Transverse colon (tissue), 4 donors: ENCODE measurements at regions not wholly inside any gene's neighbourhood (a gene's known extent, or its start where the extent isn't known, plus 50 kb on each side); places are given as distances from the start of the nearest gene placed in this dataset.

Experiments used
- DNase-seq: peaks from one replicate; pipeline ENCODE4 v3.0.0-alpha.2; 2019
- H3K27ac ChIP-seq, 4 donors: fragments of 200-600 bp; sonication (generic); 2 replicates each; pipeline ENCODE4 v1.5.1; 2016 to 2018; ENCODE audit warnings: inconsistent platforms in 4 of 4
- H3K27me3 ChIP-seq: fragments of 200-600 bp; sonication (generic); 2 replicates; pipeline ENCODE4 v1.5.1; 2017; ENCODE audit warnings: inconsistent platforms
- H3K36me3 ChIP-seq, 4 donors: fragments of 200-600 bp; sonication (generic); 2 replicates each; pipeline ENCODE4 v1.5.1; 2017 to 2019; ENCODE audit warnings: inconsistent platforms in 4 of 4
- H3K4me1 ChIP-seq, 4 donors: fragments of 200-600 bp; sonication (generic); 2 replicates each; pipeline ENCODE4 v1.5.1; 2017 to 2020; ENCODE audit warnings: inconsistent platforms in 4 of 4
- H3K4me3 ChIP-seq, 4 donors: fragments of 200-600 bp; sonication (generic); 1 replicate in 1 of 4; 2 replicates in 3 of 4; pipeline versions ENCODE4 v1.5.1 to v1.6.1; 2017 to 2019; ENCODE audit warnings: inconsistent platforms in 4 of 4
- H3K9me3 ChIP-seq, 2 donors: fragments of 200-600 bp; sonication (generic); 2 replicates each; pipeline ENCODE4 v1.5.1; 2017 to 2019; ENCODE audit warnings: inconsistent platforms in 2 of 2
- EP300 ChIP-seq: sonication (generic); formaldehyde crosslinking; IDR thresholded peaks from one replicate; pipeline ENCODE4 v1.6.1; 2017; ENCODE audit warnings: antibody characterized with exemption, low read depth
- POLR2A ChIP-seq: fragments of 450-650 bp; IDR thresholded peaks from one replicate; pipeline ENCODE4 v1.6.1; 2016; ENCODE audit warnings: antibody characterized with exemption, mild to moderate bottlenecking, moderate library complexity
- POLR2AphosphoS5 ChIP-seq, 3 donors: sonication (generic); formaldehyde crosslinking; IDR thresholded peaks; one replicate each; pipeline ENCODE4 v1.6.1; 2016; ENCODE audit warnings: antibody characterized with exemption in 3 of 3
- WGBS, 2 donors: methylation state at CpG; one replicate each; pipeline ENCODE4 v1.1.5; 2018; ENCODE audit warnings: low coverage in 1 of 2; 5-methylcytosine and 5-hydroxymethylcytosine counted together
- in situ Hi-C, 4 donors: fragments of 200-750 bp; cut with MboI; loops; one replicate each; pipeline versions ENCODE4 v1.15.0 to v1.15.1; 2017; ENCODE audit warnings: low sequenced_read_pairs in 3 of 4, low pct_ligation_motif_present in 1 of 4, low pct_unique_long_range_greater_than_20kb in 1 of 4
- intact Hi-C: fragments of 100-400 bp; cut with DNase I; formaldehyde crosslinking; loops from one replicate; pipeline ENCODE4 v1.15.1; 2023; ENCODE audit warnings: low total_unique reads
- TF ChIP-seq, protein P1 (sequence below), 5 experiments: fragments of 200-600 bp in 3 of 5; fragments of 450-650 bp in 2 of 5; sonication (generic) in 3 of 5; IDR thresholded peaks; 1 replicate in 2 of 5; 2 replicates in 3 of 5; pipeline ENCODE4 v1.5.1; 2016 to 2017; ENCODE audit warnings: antibody characterized with exemption in 5 of 5, inconsistent platforms in 3 of 5, mild to moderate bottlenecking in 2 of 5, moderate library complexity in 1 of 5

DNA sequence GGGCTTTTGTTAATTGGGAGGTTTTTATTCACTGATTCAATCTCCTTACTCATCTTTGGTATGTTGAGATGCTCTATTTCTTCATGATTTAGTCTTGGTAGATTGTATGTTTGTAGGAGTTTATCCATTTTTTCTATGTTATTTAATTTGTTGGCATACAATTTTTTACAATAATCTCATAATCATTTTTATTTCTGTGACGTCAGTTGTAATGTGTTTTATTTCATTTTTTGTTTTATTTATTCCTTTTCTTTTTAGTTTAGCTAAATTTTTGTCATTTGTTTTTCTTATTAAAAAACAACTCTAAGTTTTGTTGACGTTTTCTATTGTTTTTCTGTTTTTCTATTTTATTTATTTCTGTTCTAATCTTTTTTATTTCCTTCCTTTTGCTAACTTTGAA, 389.8 kb downstream of the HS3ST3B1 start:
- in situ Hi-C loops: no loop called here
- TF ChIP-seq POLR2AphosphoS5 (IDR thresholded peaks at IDR 0.05) (no peak), POLR2A (no peak)
- Histone ChIP-seq H3K27me3 (no peaks in the 10 kb centered on the region), H3K4me3 (no peak overlapping the region), H3K4me1 (no peaks in the 10 kb centered on the region), H3K27ac (no peak overlapping the region), H3K36me3 (no peaks in the 10 kb centered on the region), H3K9me3 (peaks cover 0 to 6% of the 10 kb centered on the region in 2 donors)
- no peak for DNase-seq
- WGBS, 2 donors: 75 to 80% methylated on average over 2 of the region's 2 CpGs
- intact Hi-C loops: no loop called here

- in situ Hi-C loops: no loop called here
Observed at GRCh38 chr17:14688134-14688533, 387.3 kb downstream of the HS3ST3B1 start.

GRCh38 chr17:14672830-14673229, 371.9 kb downstream of the HS3ST3B1 start:
- intact Hi-C loops (no loop called here), in situ Hi-C loops (no loop called here)
- H3K27ac ChIP-seq: no peak overlapping the region
- H3K36me3 ChIP-seq: no peaks in the 10 kb centered on the region
- H3K4me1 ChIP-seq: no peaks in the 10 kb centered on the region
- H3K9me3 ChIP-seq: peaks cover 0 to under 1% of the 10 kb centered on the region in 2 donors
- 54 to 86% methylated on average over 2 to 4 of the region's 4 CpGs for WGBS, 2 donors
- H3K4me3 ChIP-seq: no peak overlapping the region
- TF ChIP-seq POLR2AphosphoS5 (IDR thresholded peaks at IDR 0.05) (no peak), EP300 (no peak), POLR2A (no peak)
- TF ChIP-seq, protein P1, sequence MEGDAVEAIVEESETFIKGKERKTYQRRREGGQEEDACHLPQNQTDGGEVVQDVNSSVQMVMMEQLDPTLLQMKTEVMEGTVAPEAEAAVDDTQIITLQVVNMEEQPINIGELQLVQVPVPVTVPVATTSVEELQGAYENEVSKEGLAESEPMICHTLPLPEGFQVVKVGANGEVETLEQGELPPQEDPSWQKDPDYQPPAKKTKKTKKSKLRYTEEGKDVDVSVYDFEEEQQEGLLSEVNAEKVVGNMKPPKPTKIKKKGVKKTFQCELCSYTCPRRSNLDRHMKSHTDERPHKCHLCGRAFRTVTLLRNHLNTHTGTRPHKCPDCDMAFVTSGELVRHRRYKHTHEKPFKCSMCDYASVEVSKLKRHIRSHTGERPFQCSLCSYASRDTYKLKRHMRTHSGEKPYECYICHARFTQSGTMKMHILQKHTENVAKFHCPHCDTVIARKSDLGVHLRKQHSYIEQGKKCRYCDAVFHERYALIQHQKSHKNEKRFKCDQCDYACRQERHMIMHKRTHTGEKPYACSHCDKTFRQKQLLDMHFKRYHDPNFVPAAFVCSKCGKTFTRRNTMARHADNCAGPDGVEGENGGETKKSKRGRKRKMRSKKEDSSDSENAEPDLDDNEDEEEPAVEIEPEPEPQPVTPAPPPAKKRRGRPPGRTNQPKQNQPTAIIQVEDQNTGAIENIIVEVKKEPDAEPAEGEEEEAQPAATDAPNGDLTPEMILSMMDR (IDR thresholded peaks at IDR 0.05): no peak
- DNase-seq: no peak
- no peaks in the 10 kb centered on the region for H3K27me3 ChIP-seq

More at GRCh38 chr17:14688134-14688533, 387.3 kb downstream of the HS3ST3B1 start:
- Histone ChIP-seq H3K4me3 (no peak overlapping the region), H3K4me1 (no peaks in the 10 kb centered on the region), H3K9me3 (peaks cover 0 to 6% of the 10 kb centered on the region in 2 donors), H3K27me3 (no peaks in the 10 kb centered on the region), H3K36me3 (no peaks in the 10 kb centered on the region), H3K27ac (no peak overlapping the region)
- TF ChIP-seq, protein P1 (IDR thresholded peaks at IDR 0.05): no peak
- TF ChIP-seq POLR2A: no peak
- TF ChIP-seq EP300: no peak
- no peak for TF ChIP-seq POLR2AphosphoS5 (IDR thresholded peaks at IDR 0.05)
- 58 to 88% methylated on average over 2 to 3 of the region's 3 CpGs for WGBS, 2 donors
- no peak for DNase-seq
- intact Hi-C loops: no loop called here

DNA sequence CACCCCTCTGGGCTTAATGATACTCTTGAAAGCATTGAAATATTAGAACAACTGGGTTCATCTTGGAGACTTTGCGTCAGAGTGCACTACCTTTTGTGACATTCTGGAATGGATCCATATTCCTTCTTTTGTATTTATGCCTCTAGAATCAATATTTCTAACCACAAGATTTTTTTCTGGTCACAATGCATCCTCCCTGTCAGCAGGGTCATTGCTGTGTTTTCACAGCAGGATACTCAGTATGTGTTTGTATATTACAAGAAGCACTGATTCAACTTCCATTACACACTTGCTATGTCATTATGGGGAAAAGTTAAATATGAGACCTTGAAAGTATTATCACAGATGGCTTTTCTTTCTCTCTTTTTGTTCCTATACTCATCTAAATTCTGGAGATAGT, 370.0 kb downstream of the HS3ST3B1 start:
- Histone ChIP-seq H3K9me3 (no peaks in the 10 kb centered on the region), H3K27ac (no peak overlapping the region), H3K4me3 (no peak overlapping the region), H3K27me3 (no peaks in the 10 kb centered on the region), H3K4me1 (no peaks in the 10 kb centered on the region), H3K36me3 (no peaks in the 10 kb centered on the region)
- no peak for DNase-seq
- WGBS, 2 donors: 97 to 100% methylated on average over 1 of the region's 1 CpG
- intact Hi-C loops (no loop called here), in situ Hi-C loops (no loop called here)
- TF ChIP-seq EP300 (no peak), POLR2AphosphoS5 (IDR thresholded peaks at IDR 0.05) (no peak), POLR2A (no peak)
- TF ChIP-seq, protein P1 (IDR thresholded peaks at IDR 0.05): no peak

DNA sequence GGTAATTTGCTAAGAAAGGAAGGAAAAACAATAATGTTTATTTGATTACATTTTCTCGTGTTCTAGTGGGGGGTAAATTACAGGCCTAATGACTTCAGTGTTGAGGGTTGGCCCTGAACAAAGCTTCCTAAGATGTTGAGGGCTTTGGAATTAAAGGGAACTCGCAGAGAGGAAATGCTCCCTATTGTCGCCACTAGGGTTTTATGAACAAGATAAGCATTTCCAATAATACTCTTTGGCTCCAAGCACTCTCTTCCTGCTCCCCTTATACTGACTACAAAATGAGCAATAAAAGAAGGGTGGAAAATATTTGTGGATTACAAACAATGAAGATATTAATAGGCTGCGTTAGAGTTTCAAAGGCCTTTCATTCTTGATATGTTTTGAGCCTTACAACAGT, 363.6 kb downstream of the HS3ST3B1 start:
- TF ChIP-seq POLR2AphosphoS5 (IDR thresholded peaks at IDR 0.05): no peak
- TF ChIP-seq, protein P1 (IDR thresholded peaks at IDR 0.05): no peak
- TF ChIP-seq EP300: no peak
- no peak for TF ChIP-seq POLR2A
- intact Hi-C loops: no loop called here
- Histone ChIP-seq H3K9me3 (no peaks in the 10 kb centered on the region), H3K27ac (no peak overlapping the region), H3K36me3 (no peaks in the 10 kb centered on the region), H3K4me3 (no peak overlapping the region), H3K4me1 (no peaks in the 10 kb centered on the region), H3K27me3 (no peaks in the 10 kb centered on the region)
- no peak for DNase-seq
- WGBS, 2 donors: 10 to 67% methylated on average over 4 of the region's 4 CpGs
- in situ Hi-C loops: no loop called here
